HFFc6 (cell line): ENCODE measurements at regions not wholly inside any gene's neighbourhood (a gene's known extent, or its start where the extent isn't known, plus 50 kb on each side); places are given as distances from the start of the nearest gene placed in this dataset.

Experiments used
- DNase-seq: peaks from one replicate; pipeline ENCODE4 v3.0.0-alpha.2; 2018
- H3K27ac Mint-ChIP-seq: 2 replicates; pipeline ENCODE4 v1.8.0; 2020; ENCODE audit warnings: mild to moderate bottlenecking, mixed read lengths
- H3K27me3 Mint-ChIP-seq: 2 replicates; pipeline ENCODE4 v1.8.0; 2021; ENCODE audit warnings: mild to moderate bottlenecking, moderate library complexity, mixed read lengths; ENCODE audit not compliant: insufficient read depth
- H3K36me3 Mint-ChIP-seq: 2 replicates; pipeline ENCODE4 v1.8.0; 2021; ENCODE audit warnings: low read depth, mixed read lengths
- H3K4me1 Mint-ChIP-seq: 2 replicates; pipeline ENCODE4 v1.8.0; 2020; ENCODE audit warnings: low read depth, mixed read lengths
- H3K4me3 Mint-ChIP-seq: 2 replicates; pipeline ENCODE4 v1.8.0; 2020; ENCODE audit warnings: mild to moderate bottlenecking, moderate library complexity, mixed read lengths
- H3K9me3 Mint-ChIP-seq: 2 replicates; pipeline ENCODE4 v1.8.0; 2020; ENCODE audit warnings: mild to moderate bottlenecking, mixed read lengths
- CTCF ChIP-seq: fragments of 200-600 bp; sonication (generic); IDR thresholded peaks from 2 replicates; pipeline ENCODE4 v1.5.0; 2021; ENCODE audit warnings: antibody characterized with exemption, mild to moderate bottlenecking

GRCh38 chr2:204483608-204484081 lies 61.6 kb upstream of the PARD3B start:
- no peaks in the 10 kb centered on the region for H3K36me3 Mint-ChIP-seq
- H3K4me3 Mint-ChIP-seq = no peak overlapping the region
- no peaks in the 10 kb centered on the region for H3K27me3 Mint-ChIP-seq
- no peak for TF ChIP-seq CTCF
- no peaks in the 10 kb centered on the region; the same call in 1 of the 2 replicates for H3K4me1 Mint-ChIP-seq
- no peak overlapping the region for H3K27ac Mint-ChIP-seq
- H3K9me3 Mint-ChIP-seq = no peaks in the 10 kb centered on the region
- DNase-seq = no peak

- no peaks in the 10 kb centered on the region; the same call in 1 of the 2 replicates for H3K4me1 Mint-ChIP-seq
- H3K27me3 Mint-ChIP-seq = no peaks in the 10 kb centered on the region
- H3K36me3 Mint-ChIP-seq = no peaks in the 10 kb centered on the region
- TF ChIP-seq CTCF = no peak
- DNase-seq = no peak
- no peak overlapping the region for H3K4me3 Mint-ChIP-seq
- H3K27ac Mint-ChIP-seq = no peak overlapping the region
- H3K9me3 Mint-ChIP-seq = no peaks in the 10 kb centered on the region
Measured at GRCh38 chr2:204486321-204486720, 59.0 kb upstream of the PARD3B start.

- H3K9me3 Mint-ChIP-seq = no peaks in the 10 kb centered on the region
- no peaks in the 10 kb centered on the region; the same call in 1 of the 2 replicates for H3K4me1 Mint-ChIP-seq
- H3K27ac Mint-ChIP-seq = no peak overlapping the region
- H3K4me3 Mint-ChIP-seq = no peak overlapping the region
- TF ChIP-seq CTCF = no peak
- no peak for DNase-seq
- H3K36me3 Mint-ChIP-seq = no peaks in the 10 kb centered on the region
- no peaks in the 10 kb centered on the region for H3K27me3 Mint-ChIP-seq
Measured at GRCh38 chr2:204486805-204487204, 58.5 kb upstream of the PARD3B start.

GRCh38 chr2:204487447-204488229 lies 57.6 kb upstream of the PARD3B start:
- Mint-ChIP-seq H3K27ac (no peak overlapping the region), H3K4me3 (no peak overlapping the region), H3K4me1 (no peaks in the 10 kb centered on the region; the same call in 1 of the 2 replicates), H3K9me3 (no peaks in the 10 kb centered on the region), H3K27me3 (no peaks in the 10 kb centered on the region), H3K36me3 (no peaks in the 10 kb centered on the region)
- no peak for TF ChIP-seq CTCF
- DNase-seq = peak; percentile 10

- Mint-ChIP-seq H3K4me1 (no peaks in the 10 kb centered on the region; the same call in 1 of the 2 replicates), H3K9me3 (no peaks in the 10 kb centered on the region), H3K27me3 (no peaks in the 10 kb centered on the region), H3K27ac (no peak overlapping the region), H3K36me3 (no peaks in the 10 kb centered on the region), H3K4me3 (no peak overlapping the region)
- peak; percentile 24 for DNase-seq
- no peak for TF ChIP-seq CTCF
Measured at GRCh38 chr2:204491528-204491927, 53.7 kb upstream of the PARD3B start.
